OCI-LY7 (cell line): ENCODE measurements at regions not wholly inside any gene's neighbourhood (a gene's known extent, or its start where the extent isn't known, plus 50 kb on each side); places are given as distances from the start of the nearest gene placed in this dataset.

Experiments
- BruUV-seq: library from RNA; stranded (reverse); fragments of 400-500 nt; replicated peaks from 2 replicates; lab custom pipeline; 2021; lab: Mats Ljungman, UMichigan
- CTCF ChIA-PET: fragments of 300-600 bp; sonication (Branson Sonifier 250); formaldehyde crosslinking; loops from one replicate; lab custom pipeline; 2022; ENCODE audit warnings: antibody characterized with exemption; ENCODE audit not compliant: unreplicated experiment; lab: Charles Lee
- POLR2A ChIA-PET: fragments of 300-600 bp; sonication (Branson Sonifier 250); formaldehyde crosslinking; loops from one replicate; lab custom pipeline; 2022; ENCODE audit warnings: antibody characterized with exemption; lab: Charles Lee
- DNase-seq: peaks from one replicate; pipeline ENCODE4 v3.0.0-alpha.2; 2015; ENCODE audit warnings: low spot score
- H2AFZ ChIP-seq: fragments of 200-600 bp; sonication (generic), shearing (Covaris generic); 2 replicates; pipeline ENCODE4 v1.6.1; 2014; ENCODE audit warnings: mild to moderate bottlenecking, antibody characterized with exemption, low read length, moderate library complexity
- H3K27ac ChIP-seq: fragments of 200-600 bp; sonication (generic); 2 replicates; pipeline ENCODE4 v1.5.1; 2014; ENCODE audit warnings: mixed run types, low read depth, mild to moderate bottlenecking, moderate library complexity, low read length, inconsistent platforms; ENCODE audit not compliant: poor library complexity, severe bottlenecking
- H3K36me3 ChIP-seq: fragments of 200-600 bp; sonication (generic); 2 replicates; pipeline ENCODE4 v1.6.1; 2014; ENCODE audit warnings: mild to moderate bottlenecking, antibody characterized with exemption, low read length, moderate library complexity, mixed read lengths; ENCODE audit not compliant: insufficient read depth
- H3K4me1 ChIP-seq: fragments of 200-600 bp; sonication (generic); 2 replicates; pipeline ENCODE4 v1.5.1; 2014; ENCODE audit warnings: mild to moderate bottlenecking, low read length; ENCODE audit not compliant: insufficient read depth, poor library complexity, severe bottlenecking
- H3K4me2 ChIP-seq: fragments of 200-600 bp; sonication (generic); 2 replicates; pipeline ENCODE4 v1.6.1; 2014; ENCODE audit warnings: mild to moderate bottlenecking, low read length
- H3K4me3 ChIP-seq: fragments of 200-600 bp; sonication (generic); 2 replicates; pipeline ENCODE4 v1.5.1; 2014; ENCODE audit warnings: mild to moderate bottlenecking, low read depth, low read length; ENCODE audit not compliant: poor library complexity, severe bottlenecking
- H3K79me2 ChIP-seq: fragments of 200-600 bp; sonication (generic); 2 replicates; pipeline ENCODE4 v1.6.1; 2016; ENCODE audit warnings: low read depth, mild to moderate bottlenecking, low read length, moderate library complexity, mixed read lengths; ENCODE audit not compliant: insufficient read depth
- H3K9me2 ChIP-seq: fragments of 200-600 bp; sonication (generic); 2 replicates; pipeline ENCODE4 v1.6.1; 2016; ENCODE audit warnings: mild to moderate bottlenecking, low read length, mixed read lengths; ENCODE audit not compliant: insufficient read depth
- H3K9me3 ChIP-seq: fragments of 200-600 bp; sonication (generic); 2 replicates; pipeline ENCODE4 v1.6.1; 2014; ENCODE audit warnings: mild to moderate bottlenecking, mixed run types, low read length, mixed read lengths
- H4K20me1 ChIP-seq: fragments of 200-600 bp; sonication (generic); 2 replicates; pipeline ENCODE4 v1.6.1; 2014; ENCODE audit warnings: mild to moderate bottlenecking, antibody characterized with exemption, low read length, moderate library complexity, mixed read lengths; ENCODE audit not compliant: insufficient read depth
- EZH2phosphoT487 ChIP-seq: fragments of 200-600 bp; sonication (generic); IDR thresholded peaks from 2 replicates; pipeline ENCODE4 v1.6.1; 2018; ENCODE audit warnings: low read depth, borderline replicate concordance, mild to moderate bottlenecking, mixed run types, antibody characterized with exemption, low read length, moderate library complexity, mixed read lengths
- intact Hi-C: fragments of 100-400 bp; cut with micrococcal nuclease; formaldehyde crosslinking; loops from one replicate; pipeline ENCODE4 v1.10.0; 2022; ENCODE audit not compliant: unreplicated experiment
- TF ChIP-seq, protein P1 (sequence below): fragments of 200-600 bp; sonication (generic); conservative IDR thresholded peaks from 2 replicates; pipeline ENCODE4 v1.5.1; 2014; ENCODE audit warnings: mild to moderate bottlenecking, antibody characterized with exemption, low read length, moderate library complexity, mixed read lengths

DNA sequence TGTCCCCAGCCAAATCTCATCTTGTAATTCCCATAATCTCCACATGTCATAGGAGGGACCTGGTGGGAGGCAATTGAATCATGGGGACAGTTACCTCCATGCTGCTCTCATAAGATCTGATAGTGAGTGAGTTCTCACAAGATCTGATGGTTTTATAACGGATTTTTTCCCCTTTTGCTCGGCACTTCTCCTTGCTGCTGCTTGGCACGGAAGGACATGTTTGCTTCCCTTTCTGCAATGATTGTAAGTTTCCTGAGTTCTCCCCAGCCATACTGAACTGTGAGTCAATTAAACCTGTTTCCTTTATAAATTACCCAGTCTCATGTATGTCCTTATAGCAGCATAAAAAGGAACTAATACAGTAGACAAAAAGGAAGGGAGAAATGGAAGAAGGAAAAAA, 76.7 kb upstream of the CCNG1 start:
- intact Hi-C loops = no loop called here
- Histone ChIP-seq H3K9me3 (no peaks in the 10 kb centered on the region), H3K4me2 (no peak overlapping the region), H3K4me1 (no peaks in the 10 kb centered on the region), H3K4me3 (no peak overlapping the region), H4K20me1 (no peaks in the 10 kb centered on the region), H3K9me2 (no peaks in the 10 kb centered on the region), H3K27ac (no peak overlapping the region), H2AFZ (no peak overlapping the region), H3K36me3 (no peaks in the 10 kb centered on the region), H3K79me2 (no peaks in the 10 kb centered on the region)
- CTCF ChIA-PET = no interaction called here
- no peak for TF ChIP-seq EZH2phosphoT487
- TF ChIP-seq, protein P1, sequence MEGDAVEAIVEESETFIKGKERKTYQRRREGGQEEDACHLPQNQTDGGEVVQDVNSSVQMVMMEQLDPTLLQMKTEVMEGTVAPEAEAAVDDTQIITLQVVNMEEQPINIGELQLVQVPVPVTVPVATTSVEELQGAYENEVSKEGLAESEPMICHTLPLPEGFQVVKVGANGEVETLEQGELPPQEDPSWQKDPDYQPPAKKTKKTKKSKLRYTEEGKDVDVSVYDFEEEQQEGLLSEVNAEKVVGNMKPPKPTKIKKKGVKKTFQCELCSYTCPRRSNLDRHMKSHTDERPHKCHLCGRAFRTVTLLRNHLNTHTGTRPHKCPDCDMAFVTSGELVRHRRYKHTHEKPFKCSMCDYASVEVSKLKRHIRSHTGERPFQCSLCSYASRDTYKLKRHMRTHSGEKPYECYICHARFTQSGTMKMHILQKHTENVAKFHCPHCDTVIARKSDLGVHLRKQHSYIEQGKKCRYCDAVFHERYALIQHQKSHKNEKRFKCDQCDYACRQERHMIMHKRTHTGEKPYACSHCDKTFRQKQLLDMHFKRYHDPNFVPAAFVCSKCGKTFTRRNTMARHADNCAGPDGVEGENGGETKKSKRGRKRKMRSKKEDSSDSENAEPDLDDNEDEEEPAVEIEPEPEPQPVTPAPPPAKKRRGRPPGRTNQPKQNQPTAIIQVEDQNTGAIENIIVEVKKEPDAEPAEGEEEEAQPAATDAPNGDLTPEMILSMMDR = no peak
- no peak for DNase-seq
- no TSS peak for BruUV-seq
- POLR2A ChIA-PET = no interaction called here

DNA sequence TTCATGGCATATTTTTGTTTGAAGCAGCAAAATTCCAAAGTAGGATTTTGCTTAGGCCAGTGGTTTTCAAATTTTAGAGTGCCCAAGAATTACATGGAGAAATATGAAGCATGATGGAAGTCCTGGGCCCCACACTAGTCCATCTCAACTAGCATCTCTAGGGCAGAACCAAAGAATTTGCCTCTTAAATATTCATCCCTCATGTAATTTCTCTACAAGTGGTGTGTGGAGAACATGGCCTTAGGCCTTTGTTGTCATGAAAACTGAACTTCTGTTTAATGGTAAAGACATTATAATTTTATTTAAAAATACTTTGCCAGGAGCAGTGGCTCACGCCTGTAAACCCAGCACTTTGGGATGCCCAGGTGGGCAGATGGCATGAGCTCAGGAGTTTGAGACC, 75.9 kb upstream of the CCNG1 start:
- intact Hi-C loops = no loop called here
- ChIA-PET CTCF (no interaction called here), POLR2A (no interaction called here)

DNA sequence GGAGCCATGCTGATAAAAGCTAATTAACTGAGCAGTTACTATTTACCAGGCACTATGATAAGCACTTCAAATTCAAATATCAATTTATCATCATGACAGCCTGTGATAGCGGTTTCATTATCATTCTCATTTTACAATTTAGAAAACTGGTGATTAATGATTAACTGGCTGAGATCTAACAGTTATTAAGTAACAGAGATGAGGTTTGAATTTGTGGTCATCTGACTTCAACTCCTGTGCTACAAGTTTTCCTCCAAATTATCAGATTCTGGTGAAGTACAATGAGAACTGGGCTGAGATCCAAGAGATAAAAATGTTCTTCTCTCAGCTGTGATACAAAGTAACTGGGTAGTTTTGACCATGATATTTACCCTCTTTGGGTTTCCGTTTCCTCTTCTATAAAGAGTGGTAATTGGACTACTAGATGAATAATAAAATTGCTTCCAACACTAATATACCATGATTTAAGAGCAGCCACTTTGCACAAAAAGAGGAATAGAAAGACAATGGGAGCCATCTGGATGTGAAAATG, 74.5 kb upstream of the CCNG1 start:
- ChIA-PET CTCF (no interaction called here), POLR2A (interaction anchor here (1.0 kb wide), 1 partner anchor 12 kb away, joined by 3 read pairs; no protein-coding TSS in a partner anchor)
- no peak for DNase-seq
- Histone ChIP-seq H3K27ac (no peak overlapping the region), H3K4me2 (no peak overlapping the region), H3K4me1 (no peaks in the 10 kb centered on the region), H2AFZ (no peak overlapping the region), H3K4me3 (no peak overlapping the region), H3K9me3 (no peaks in the 10 kb centered on the region), H3K36me3 (no peaks in the 10 kb centered on the region), H4K20me1 (no peaks in the 10 kb centered on the region), H3K9me2 (no peaks in the 10 kb centered on the region), H3K79me2 (no peaks in the 10 kb centered on the region)
- intact Hi-C loops = no loop called here
- no TSS peak for BruUV-seq
- no peak for TF ChIP-seq EZH2phosphoT487

More for the DNA sequence above, 75.9 kb upstream of the CCNG1 start:
- Histone ChIP-seq H3K9me2 (no peaks in the 10 kb centered on the region), H3K79me2 (no peaks in the 10 kb centered on the region), H2AFZ (no peak overlapping the region), H3K36me3 (no peaks in the 10 kb centered on the region), H3K27ac (no peak overlapping the region), H3K4me3 (no peak overlapping the region), H3K9me3 (no peaks in the 10 kb centered on the region), H3K4me1 (no peaks in the 10 kb centered on the region), H3K4me2 (no peak overlapping the region), H4K20me1 (no peaks in the 10 kb centered on the region)
- TF ChIP-seq EZH2phosphoT487 = no peak
- TF ChIP-seq, protein P1 = no peak
- no TSS peak for BruUV-seq
- no peak for DNase-seq
